Stimulated activated CD4-positive, alpha-beta T cell treated with anti-CD3 and anti-CD28 coated beads, Interleukin-2, amount 100 ng/mL, for 24 hours (primary cell): ENCODE measurements at regions not wholly inside any gene's neighbourhood (a gene's known extent, or its start where the extent isn't known, plus 50 kb on each side); places are given as distances from the start of the nearest gene placed in this dataset.

ENCODE experiments used
- DNase-seq, 2 donors: peaks; one replicate each; pipeline ENCODE4 v3.0.0-alpha.2; 2020

DNA sequence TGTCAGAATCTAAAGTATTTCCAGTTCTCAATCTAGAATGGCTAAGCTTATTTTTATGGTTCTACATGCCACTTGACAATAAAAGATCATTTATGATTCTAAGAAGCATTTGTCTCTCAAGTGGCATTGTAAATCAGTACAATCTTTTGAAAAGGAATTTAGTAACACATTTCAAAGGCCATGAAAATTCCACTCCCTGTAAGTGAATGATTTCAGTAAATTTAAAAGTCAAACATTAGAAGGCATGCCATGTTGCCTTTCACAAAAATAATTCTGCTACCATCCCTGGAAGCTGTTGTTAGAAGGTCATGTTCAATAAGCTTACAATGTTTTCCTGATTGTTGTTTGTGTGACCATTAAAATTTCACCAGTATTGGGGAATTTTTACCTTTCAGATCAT is 142.9 kb downstream of the RPIA start:
- no peak for DNase-seq

DNA sequence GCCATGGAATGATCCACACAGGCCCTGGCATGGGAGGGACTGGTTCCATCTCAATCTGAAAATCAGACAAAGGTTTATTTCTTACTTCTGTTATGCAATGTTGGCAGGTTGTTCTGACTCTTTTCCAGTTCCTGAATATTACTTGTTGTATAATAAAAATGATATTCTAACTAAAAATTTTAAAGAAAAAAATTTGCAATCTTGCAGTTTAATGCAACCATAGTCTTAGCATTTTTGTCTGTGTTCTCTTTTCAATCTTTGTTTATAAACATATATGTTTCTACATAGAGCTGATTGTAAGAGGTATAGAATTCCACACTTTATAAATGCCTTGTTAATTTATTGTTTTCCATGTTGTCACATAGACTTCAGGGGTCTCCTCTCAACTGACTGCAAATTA is 143.4 kb downstream of the RPIA start:
- no peak for DNase-seq

DNA sequence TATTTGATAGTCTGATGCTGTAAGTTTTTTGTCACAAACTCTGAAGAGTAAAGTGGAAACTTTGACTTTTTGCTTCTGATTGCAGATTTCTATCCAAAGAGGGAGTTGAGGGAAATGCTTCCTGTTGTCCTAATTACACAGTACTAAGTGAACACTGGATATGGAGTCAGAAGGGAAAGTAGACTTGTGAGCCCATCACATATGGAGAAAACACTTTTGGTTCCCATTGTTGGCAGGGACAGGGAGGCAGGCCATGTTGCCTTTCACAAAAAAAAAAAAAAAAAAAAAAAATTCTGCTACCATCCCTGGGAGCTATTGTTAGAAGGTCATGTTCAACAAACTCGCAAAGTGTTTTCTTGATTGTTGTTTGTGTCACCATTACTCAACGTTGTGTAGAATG is 144.3 kb downstream of the RPIA start:
- no peak for DNase-seq

DNA sequence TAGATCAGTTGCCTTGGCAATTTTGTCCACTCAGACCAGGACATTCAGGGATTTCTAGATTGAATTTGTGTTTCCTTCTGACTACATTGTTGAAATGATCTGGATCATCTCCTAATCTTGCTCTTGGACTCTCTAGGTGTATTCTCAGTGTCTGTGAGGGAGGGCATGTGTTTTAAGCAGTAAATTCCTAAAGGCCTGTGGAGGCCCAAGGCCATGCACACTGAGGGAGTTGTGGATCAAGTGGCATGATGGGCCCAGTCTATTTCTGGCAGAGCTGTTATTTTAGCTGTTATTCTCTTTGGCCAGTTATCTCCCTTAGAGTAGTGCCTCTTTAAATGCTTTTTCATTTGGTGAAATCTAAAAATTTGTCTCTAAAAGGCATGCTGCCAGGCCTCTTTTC is 144.9 kb downstream of the RPIA start:
- no peak for DNase-seq

DNA sequence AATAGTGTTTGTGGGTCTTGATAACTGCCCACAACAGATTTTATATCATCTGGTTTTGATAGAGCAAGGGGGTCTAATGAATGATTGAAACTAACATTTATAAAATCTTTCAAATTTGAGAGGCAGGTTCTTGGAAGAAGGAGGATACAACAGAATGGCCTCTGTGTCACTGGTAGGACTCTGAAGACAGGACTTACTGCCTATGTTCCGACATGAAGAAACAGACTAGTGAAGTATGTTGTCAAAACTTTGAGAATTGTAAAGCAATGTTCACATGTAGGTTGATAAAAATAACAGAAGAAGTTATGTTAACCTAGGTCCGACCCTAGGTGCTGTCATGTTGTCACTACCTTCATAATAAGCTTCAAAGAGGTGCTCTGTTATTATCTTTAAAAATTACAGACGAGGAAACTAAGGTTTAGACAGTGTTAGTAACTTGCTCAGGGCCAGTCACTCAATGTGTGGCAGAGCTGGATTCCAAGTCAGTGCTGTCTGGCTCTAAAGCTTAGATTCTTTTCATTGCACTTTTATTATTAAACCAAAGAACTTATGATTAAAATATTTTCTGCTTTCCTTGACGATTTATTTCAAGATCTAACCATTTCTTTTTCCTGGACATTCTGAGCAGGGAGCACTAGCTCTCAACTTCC is 146.2 kb downstream of the RPIA start:
- no peak for DNase-seq

DNA sequence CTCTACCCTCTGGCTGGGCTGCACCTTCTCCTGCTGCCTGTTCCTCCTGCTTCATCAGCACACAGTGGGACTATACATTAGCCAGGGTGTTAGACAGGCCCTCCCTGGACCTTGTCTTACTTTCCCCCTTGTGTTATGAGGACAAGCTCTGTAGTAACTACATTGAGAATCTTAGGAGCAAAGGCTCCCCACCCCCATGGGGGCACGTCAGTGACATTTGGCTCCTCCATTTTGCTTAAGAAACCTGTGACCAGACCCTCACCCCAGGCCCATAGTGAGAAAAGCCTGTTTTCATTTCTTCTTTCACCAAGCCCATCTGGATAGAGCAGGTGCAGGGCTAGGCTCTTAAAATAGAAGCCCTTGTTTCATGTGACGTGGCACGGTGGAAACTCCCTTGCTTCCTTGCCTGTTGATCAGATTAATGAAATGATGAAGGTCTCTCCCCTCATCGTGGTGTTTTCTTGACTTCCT is 146.7 kb downstream of the RPIA start:
- no peak for DNase-seq

DNA sequence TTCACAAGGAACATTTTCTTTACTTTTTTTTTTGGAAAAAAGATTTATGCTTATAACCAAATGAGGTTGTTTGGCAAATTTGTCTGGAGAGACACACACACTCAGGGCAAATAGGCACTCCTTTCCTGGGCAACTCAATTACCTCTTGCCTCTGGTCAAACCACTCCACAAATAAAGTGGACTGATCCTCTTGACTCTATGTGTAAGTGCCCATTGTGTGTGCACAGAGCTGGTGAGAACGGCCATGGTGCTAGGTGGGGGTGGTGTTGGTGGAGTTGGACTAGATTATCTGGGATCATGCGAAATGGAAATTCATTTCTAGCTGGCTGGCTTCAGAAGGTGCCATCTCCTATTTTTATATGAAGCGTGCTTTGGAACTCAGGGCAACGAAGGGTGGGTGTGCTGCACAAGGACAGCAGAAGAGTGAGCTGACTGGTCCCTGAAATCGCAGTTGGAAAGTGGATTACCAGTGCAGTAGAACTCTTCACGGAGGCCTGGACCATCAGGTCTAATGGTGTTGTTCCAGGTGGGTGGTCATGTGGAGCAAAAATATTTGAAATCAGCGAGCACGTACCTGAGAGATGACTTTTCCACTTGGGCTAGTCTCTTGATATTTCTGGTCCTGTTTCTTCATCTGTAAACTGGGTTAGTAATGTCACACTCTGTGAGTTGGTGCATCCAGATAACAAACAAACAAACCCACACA is 149.9 kb downstream of the RPIA start:
- no peak for DNase-seq

DNA sequence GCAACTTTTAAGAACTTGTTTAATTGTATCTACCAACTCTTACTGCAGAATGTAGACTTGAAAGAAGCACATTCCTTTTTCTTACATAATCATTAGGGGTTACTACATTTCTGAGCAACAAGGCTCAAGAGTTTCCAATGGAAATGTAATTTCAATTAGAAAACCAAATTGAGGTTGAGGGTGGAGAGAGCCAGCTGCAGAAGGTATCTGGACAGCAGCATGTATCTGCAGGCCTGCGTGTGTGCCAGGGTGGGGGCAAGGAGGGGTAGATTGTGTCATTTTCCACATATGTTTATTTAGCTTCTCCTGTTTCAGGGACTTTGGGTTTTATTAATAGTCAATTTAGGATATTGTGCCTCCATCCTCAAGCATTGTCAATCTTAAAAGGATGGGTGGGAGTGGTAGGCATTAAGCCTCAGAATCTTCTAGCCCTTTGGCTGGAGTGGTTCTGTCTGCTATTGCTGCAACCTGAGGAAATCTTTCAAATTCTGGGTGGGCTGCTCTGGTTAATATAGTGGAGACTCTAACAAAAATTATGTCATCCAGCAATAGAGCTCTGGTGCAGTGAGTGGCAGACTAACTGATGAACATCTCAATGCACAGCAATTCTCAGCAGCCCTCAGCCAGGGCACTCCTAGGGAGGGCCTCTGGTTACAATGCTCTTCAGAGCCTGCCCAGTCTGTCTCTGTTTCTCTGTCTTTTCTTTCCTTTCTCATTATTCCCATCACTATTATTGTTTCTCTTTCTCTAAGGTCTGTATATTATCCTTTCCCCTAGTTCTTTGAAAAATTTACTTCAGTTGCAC is 151.4 kb downstream of the RPIA start:
- DNase-seq, result no peak

DNA sequence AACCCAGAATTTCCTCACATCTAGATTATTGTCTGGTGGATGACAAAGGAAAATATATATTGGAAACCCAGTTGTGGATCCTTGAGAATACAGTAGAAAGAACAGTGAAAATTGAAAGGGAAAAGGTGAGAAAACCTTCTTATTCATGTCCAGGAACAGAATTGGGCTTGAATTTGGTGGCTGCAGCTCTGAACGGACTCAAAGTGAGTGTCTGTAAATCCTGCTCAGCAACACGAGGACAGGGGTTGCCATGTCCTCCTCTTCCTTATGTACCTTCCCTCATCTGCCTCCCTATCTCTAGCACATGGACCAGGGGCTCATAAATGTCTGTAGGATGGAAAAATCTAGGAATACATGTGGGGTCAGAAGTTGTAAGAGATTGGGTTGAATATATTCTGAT is 152.2 kb downstream of the RPIA start:
- DNase-seq, result no peak

DNA sequence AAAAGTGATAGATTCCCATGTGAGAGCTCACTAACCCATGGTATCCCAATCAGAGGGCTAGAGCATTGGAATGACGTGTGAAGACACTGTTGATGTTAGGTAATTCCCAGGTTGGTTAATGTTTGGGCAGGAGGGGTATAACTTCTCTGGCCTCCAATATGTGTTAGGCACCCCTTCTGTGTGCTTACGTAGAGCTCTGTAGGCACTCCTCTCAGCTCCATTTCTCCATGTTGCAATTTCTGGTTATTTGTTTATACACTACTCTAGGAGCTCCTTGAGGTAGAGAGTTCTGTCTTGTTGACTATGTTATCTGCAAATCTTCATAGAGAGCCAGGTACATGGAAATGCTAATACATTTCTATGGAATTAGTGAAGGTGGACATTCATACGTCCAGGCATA is 153.5 kb downstream of the RPIA start:
- no peak for DNase-seq

DNA sequence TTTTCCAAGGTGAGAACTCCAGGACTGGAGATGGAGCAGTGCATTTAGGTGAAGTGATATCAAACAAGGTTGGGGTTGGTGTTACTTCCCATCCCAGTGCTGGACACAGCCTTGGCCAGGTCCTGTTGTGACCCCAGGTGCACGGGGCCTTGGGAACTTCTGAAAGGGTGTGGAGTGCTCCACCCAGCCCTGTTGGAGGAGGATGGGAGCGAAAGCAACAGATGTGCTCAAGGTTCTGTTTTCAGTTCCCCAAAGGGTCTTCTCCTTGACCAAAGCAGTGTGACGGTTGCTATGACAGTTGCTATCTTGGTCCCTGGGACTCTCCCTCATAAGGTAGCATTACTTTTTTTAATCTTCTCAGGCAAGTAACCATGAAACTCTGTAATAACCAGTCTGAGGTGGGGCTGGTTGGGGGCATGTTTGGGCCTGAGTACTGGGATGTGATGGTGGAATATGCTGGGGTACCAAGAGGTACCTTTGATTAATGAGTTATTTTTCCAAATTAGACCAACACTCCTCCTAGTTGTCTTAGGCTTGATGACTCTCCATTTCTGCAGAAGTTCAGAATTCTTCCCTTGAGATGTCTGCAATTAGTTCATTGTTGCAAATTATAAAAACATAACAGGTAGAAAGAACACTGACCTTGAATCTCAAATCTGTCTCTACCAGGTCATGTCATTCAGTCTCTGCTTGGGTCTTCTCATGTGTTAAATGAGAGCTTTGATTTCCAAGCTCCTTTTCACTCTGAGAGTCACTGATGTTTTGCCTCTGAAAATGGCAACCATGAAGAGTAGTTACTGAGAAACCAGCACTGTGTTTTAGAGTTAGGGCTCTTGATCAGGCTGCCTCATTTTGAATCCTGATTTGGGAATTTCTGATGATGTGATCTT is 154.5 kb downstream of the RPIA start:
- DNase-seq, result no peak

DNA sequence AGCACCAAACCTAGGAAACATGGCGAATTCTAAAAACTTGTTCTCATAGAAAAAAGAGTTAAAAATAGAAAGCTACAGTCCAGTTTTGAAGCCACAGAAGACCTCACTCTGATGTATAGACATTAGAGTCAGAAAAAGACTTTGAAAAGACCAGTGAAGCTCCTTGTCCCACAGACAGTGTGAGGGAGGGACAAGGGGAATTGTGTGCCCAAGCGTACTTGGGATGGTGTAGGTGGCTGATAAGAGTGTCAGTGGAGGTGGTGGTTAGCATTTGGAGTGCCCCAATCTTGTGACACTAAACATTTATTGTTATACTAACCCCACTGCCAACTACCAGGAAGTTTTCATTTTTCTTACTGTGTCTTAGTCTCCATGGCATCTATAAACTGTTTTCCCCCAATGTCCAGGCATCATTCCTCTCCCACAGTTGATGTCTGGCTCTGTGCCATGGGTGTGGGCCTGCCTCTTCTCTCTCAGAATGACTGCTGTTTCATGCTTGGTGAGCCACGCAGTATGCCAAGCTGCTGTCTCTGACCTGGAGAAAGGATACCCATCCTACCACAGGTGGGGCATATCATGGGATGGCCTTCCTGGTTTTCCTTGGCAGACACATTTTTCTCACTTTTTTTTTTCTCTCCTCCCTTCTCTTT is 161.4 kb downstream of the RPIA start:
- DNase-seq, result no peak

DNA sequence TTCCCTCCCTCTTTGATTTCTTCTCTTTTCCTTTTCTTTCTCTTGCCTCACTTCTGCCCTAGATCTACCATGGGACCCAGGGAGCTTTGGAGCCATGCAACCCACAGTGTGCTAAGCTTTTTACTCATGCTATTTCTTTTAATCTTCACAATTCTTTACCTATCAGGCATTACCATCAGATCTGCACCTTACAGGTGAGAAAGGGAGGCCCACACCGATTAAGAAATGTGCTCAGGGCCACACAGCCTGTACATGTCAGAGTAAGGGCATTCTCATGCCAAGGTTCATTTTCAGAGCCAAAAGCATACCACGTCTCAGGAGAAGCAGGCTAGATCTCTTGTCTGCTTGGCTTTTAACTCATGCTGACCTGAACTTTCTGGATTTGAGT is 161.9 kb downstream of the RPIA start:
- no peak for DNase-seq

DNA sequence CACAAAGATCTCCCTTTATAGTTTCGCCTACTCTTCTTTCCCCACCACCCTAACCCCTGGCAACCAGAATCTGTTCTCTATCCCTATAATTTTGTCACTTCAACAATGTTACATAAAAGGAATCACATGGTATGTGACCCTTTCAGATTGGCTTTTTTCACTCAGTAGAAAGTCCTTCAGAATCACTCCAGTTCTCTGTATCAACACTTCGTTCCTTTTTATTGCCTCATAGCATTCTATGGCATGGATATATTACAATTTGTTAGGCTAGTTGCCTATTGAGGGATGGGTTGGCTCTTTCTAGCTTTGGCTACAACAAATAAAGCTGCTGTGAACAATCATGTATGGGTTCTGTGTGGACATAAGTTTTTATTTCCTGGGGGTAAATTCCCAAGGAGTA is 163.1 kb downstream of the RPIA start:
- no peak for DNase-seq

DNA sequence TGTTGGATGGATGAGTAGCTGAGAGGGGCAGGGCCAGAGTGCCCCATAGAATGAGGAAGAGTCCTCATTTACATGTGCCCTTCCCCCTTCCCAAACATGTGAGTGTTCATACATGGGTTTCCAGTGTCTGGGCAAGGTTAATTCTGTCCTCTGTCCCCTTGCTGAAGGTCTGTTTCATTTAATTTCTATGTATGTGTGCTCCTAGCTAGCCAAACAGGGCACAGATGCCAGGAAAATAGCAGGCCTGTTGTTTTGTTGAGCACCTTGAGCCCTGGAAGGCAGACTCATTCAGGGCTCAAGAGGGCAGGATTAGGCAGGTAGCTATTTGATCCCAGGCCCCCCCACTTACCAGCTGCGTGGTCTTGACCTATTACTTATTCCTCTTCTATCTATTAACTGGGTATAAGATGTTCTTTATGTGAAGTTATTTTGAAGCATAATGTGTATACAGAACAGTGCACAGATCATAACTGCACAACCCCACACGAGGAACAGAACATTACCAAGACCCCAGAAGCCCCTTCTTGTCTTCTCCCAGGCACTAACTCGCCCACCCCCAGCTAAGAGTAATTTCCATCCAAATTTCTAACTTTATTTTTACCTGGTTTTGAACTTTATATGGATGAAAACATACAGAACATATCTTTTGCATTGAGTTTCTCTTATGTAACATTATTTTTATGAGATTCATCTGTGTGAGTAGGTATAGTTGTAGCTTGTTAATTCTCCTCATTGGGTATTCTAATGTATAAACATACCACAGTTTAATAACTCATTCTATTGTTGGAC is 164.3 kb downstream of the RPIA start:
- DNase-seq, result no peak

DNA sequence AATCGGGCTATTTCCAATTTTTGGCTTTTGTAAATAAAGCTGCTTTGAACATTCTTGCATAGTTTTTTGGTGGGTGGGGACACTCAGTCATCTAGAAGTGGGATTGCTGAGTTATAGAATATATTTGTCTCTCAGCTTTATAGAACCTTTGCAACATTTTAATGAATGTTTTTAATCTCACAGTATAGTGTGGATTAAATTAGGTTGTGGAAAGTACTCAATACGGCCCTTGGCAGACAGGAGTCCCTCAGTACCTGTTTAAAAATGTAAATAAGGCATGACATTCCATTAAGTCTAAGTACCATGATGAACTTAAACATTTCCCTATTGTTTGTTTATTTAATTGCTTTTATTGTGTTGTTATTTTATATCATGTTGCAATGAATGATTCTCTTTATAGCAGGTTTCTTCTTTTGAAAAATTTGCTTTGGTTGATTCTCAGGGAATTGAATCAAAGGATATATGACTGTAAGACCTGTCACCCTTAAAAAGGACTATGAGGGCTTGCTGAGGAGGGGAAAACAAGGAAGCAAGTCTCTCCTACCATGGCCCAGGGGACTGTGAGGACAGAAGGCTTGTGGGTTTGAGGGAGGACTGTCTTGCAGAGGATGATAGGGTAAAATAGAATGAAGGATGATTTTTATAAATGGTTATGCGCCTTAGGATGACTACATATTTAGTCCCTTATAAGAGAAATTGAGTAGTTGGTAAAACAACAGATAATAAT is 165.1 kb downstream of the RPIA start:
- no peak for DNase-seq

DNA sequence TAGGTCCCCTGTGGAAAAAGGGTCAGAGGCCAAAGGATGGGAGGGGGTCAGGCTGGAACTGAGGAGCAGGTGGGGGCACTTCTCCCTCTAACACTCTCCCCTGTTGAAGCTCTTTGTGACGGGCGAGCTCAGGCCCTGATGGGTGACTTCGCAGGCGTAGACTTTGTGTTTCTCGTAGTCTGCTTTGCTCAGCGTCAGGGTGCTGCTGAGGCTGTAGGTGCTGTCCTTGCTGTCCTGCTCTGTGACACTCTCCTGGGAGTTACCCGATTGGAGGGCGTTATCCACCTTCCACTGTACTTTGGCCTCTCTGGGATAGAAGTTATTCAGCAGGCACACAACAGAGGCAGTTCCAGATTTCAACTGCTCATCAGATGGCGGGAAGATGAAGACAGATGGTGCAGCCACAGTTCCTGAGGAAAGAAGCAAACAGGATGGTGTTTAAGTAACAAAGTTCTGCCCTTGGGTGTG is 165.8 kb downstream of the RPIA start:
- no peak for DNase-seq

DNA sequence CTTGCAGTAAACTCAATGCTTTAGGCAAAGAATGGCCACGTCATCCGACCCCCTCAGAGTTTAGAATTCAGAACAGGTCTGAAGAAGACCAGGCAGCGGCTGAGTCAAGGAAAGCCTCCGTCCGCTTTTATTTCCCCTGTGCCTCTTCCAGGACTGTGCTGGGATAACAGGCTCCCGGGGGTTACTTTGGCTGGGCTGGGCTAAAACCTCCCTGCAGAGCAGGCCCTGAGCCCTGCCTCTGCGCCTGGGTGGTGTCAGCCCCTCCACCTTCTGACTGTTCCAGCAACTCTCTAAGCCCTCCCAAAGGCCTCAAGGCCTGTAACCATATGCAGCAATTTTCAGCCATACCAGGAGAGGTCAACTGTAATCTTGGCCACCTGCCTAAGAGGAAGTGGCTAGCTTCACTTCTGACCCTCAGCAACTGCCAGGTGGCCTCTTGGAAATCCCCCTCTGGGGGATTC is 166.5 kb downstream of the RPIA start:
- DNase-seq, result no peak

DNA sequence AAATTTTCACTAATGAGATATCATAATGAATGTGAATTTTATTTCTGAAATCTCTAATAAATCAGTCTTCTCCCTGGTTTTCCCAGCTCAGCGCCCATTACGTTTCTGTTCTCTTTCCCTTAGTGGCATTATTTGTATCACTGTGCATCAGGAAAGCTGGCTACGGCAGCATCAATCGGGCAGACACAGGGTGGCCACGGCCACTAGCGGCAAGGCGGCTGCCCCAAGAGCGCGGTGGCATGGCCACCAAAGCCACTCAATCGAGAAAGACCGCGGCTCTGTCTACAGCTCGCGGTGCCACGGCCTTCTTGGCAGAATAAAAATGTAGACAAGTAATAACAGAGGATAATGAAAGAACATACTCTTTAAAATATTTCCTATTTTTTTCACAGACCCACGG is 168.0 kb downstream of the RPIA start:
- no peak for DNase-seq

DNA sequence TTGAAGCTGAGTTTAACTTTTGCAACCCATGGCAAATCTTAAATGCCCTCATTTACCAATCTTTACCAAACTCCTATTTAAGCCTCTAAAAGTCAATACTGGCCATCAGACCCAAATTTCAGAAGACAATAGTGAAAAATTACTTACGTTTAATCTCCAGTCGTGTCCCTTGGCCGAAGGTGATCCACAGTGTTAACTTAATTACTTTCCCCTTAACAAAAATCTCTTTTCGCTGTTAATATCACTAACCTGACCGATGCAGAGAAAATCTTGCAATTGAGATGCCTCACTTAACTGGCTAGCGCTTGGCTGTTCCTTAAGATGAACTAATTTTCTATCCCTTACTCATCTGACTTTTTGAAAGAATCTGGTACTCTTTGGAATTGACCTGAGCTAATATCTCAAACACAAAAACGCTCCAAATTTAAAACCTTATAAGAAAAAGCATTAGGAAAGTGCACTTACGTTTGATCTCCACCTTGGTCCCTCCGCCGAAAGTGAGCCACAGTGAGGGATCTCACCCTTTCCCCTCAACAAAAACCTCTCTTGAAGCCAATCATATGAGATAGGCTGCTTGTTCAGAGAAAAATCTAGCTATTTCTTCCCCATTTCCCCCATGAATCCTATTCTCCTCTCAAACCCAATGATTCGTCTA is 169.1 kb downstream of the RPIA start:
- no peak for DNase-seq
